ENCODE measurements at regions not wholly inside any gene's neighbourhood (a gene's known extent, or its start where the extent isn't known, plus 50 kb on each side); places are given as distances from the start of the nearest gene placed in this dataset.
A peak's percentile ranks its signal among the peaks of the same experiment; 100 is the strongest.

- Histone ChIP-seq H3K27me3 (no peaks in the 10 kb centered on the region), H3K4me1 (no peaks in the 10 kb centered on the region), H3K4me3 (no peak overlapping the region), H3K36me3 (no peaks in the 10 kb centered on the region), H3K27ac (no peak overlapping the region), H3K9me3 (no peaks in the 10 kb centered on the region)
- intact Hi-C loops (cut with DNase I): no loop called here
- TF ChIP-seq CTCF (IDR thresholded peaks at IDR 0.05): no peak
- no peak for DNase-seq
- no peak for ATAC-seq
These were observed 103.6 kb upstream of the DPH6 start for GRCh38 chr15:35649575-35649974.

- TF ChIP-seq CTCF (IDR thresholded peaks at IDR 0.05): no peak
- ATAC-seq: no peak
- intact Hi-C loops (cut with DNase I): no loop called here
- H3K36me3 ChIP-seq: no peaks in the 10 kb centered on the region
- no peak for DNase-seq
- H3K9me3 ChIP-seq: no peaks in the 10 kb centered on the region
- no peak overlapping the region for H3K4me3 ChIP-seq
- no peaks in the 10 kb centered on the region for H3K4me1 ChIP-seq
- H3K27ac ChIP-seq: no peak overlapping the region
- H3K27me3 ChIP-seq: no peaks in the 10 kb centered on the region
These were observed 108.4 kb upstream of the DPH6 start for GRCh38 chr15:35654332-35654731.

- ATAC-seq: no peak
These were observed 111.8 kb upstream of the DPH6 start for GRCh38 chr15:35657679-35658311.

GRCh38 chr15:35663956-35664355, 118.0 kb upstream of the DPH6 start:
- Histone ChIP-seq H3K27me3 (no peaks in the 10 kb centered on the region), H3K4me1 (peaks cover 0 to 8% of the 10 kb centered on the region in 2 donors), H3K4me3 (no peak overlapping the region), H3K9me3 (no peaks in the 10 kb centered on the region), H3K27ac (no peak overlapping the region), H3K36me3 (no peaks in the 10 kb centered on the region)
- ATAC-seq (no peak), DNase-seq (no peak)
- intact Hi-C loops (cut with DNase I): no loop called here
- TF ChIP-seq CTCF (IDR thresholded peaks at IDR 0.05): no peak

More at GRCh38 chr15:35657679-35658311, 111.8 kb upstream of the DPH6 start:
- intact Hi-C loops (cut with DNase I): no loop called here
- H3K36me3 ChIP-seq: no peaks in the 10 kb centered on the region
- no peak overlapping the region for H3K27ac ChIP-seq
- H3K4me1 ChIP-seq: no peaks in the 10 kb centered on the region
- no peak for TF ChIP-seq CTCF (IDR thresholded peaks at IDR 0.05)
- H3K9me3 ChIP-seq: no peaks in the 10 kb centered on the region
- H3K27me3 ChIP-seq: no peaks in the 10 kb centered on the region
- no peak overlapping the region for H3K4me3 ChIP-seq
- no peak for DNase-seq

GRCh38 chr15:35665896-35666536, 120.1 kb upstream of the DPH6 start:
- Histone ChIP-seq H3K9me3 (no peaks in the 10 kb centered on the region), H3K4me1 (peaks cover 0 to 8% of the 10 kb centered on the region in 2 donors), H3K27ac (peak overlapping the region; percentile 36 to 43), H3K36me3 (no peaks in the 10 kb centered on the region), H3K27me3 (no peaks in the 10 kb centered on the region), H3K4me3 (no peak overlapping the region)
- no peak for TF ChIP-seq CTCF (IDR thresholded peaks at IDR 0.05)
- intact Hi-C loops (cut with DNase I): no loop called here
- no peak for DNase-seq
- no peak for ATAC-seq
